Neural cell (in vitro differentiated cells): ENCODE measurements at regions not wholly inside any gene's neighbourhood (a gene's known extent, or its start where the extent isn't known, plus 50 kb on each side); places are given as distances from the start of the nearest gene placed in this dataset.

Experiments used
- H2AFZ ChIP-seq: fragments of 200-600, 300-800 bp; sonication (generic), shearing (Covaris generic); 2 replicates; pipeline ENCODE4 v1.6.0; 2014; ENCODE audit warnings: low read depth, mild to moderate bottlenecking, antibody characterized with exemption, low read length, moderate library complexity
- H3F3A ChIP-seq: fragments of 200-600 bp; shearing (Covaris generic); 2 replicates; pipeline ENCODE4 v1.6.1; 2016; ENCODE audit warnings: mild to moderate bottlenecking, moderate library complexity, mixed read lengths, antibody characterized with exemption, low read length; ENCODE audit not compliant: insufficient read depth, poor library complexity, severe bottlenecking
- H3K27ac ChIP-seq: fragments of 200-600, 300-800 bp; sonication (generic), shearing (Covaris generic); 2 replicates; pipeline ENCODE4 v1.5.1; 2014; ENCODE audit warnings: mild to moderate bottlenecking, low read length, moderate library complexity
- H3K27me3 ChIP-seq: fragments of 300-800, 200-600 bp; sonication (generic), shearing (Covaris generic); 2 replicates; pipeline ENCODE4 v1.6.0; 2014; ENCODE audit warnings: mild to moderate bottlenecking, low read depth, low read length, moderate library complexity; ENCODE audit not compliant: insufficient read depth
- H3K36me3 ChIP-seq: fragments of 300-800, 200-600 bp; sonication (generic), shearing (Covaris generic); 2 replicates; pipeline ENCODE4 v1.5.1; 2014; ENCODE audit warnings: mild to moderate bottlenecking, antibody characterized with exemption, low read length, moderate library complexity; ENCODE audit not compliant: insufficient read depth
- H3K4me2 ChIP-seq: fragments of 300-800, 200-600 bp; sonication (generic), shearing (Covaris generic); 2 replicates; pipeline ENCODE4 v1.6.0; 2014; ENCODE audit warnings: mild to moderate bottlenecking, low read length
- H3K4me3 ChIP-seq: fragments of 300-800, 200-600 bp; sonication (generic), shearing (Covaris generic); 2 replicates; pipeline ENCODE4 v1.5.1; 2014; ENCODE audit warnings: mild to moderate bottlenecking, low read length, moderate library complexity
- H3K79me2 ChIP-seq: fragments of 200-600 bp; shearing (Covaris generic); replicated peaks from 2 replicates; pipeline ENCODE4 v1.6.0; 2014; ENCODE audit warnings: mild to moderate bottlenecking, low read length, moderate library complexity; ENCODE audit not compliant: insufficient read depth
- H3K9ac ChIP-seq: fragments of 300-800, 200-600 bp; sonication (generic), shearing (Covaris generic); 2 replicates; pipeline ENCODE4 v1.6.1; 2016; ENCODE audit warnings: mild to moderate bottlenecking, low read length, mixed read lengths
- H3K9me2 ChIP-seq: fragments of 200-600 bp; shearing (Covaris generic); 2 replicates; pipeline ENCODE4 v1.6.1; 2016; ENCODE audit warnings: mild to moderate bottlenecking, low read length, mixed read lengths; ENCODE audit not compliant: insufficient read depth
- H3K9me3 ChIP-seq: fragments of 200-600, 300-800 bp; sonication (generic), shearing (Covaris generic); 2 replicates; pipeline ENCODE4 v1.6.1; 2016; ENCODE audit warnings: mild to moderate bottlenecking, mixed run types, low read length, moderate library complexity, mixed read lengths
- H4K20me1 ChIP-seq: fragments of 200-600 bp; shearing (Covaris generic); 2 replicates; pipeline ENCODE4 v1.6.1; 2016; ENCODE audit warnings: mild to moderate bottlenecking, mixed run types; ENCODE audit not compliant: insufficient read depth
- CTCF ChIP-seq: fragments of 450-650 bp; IDR thresholded peaks from 2 replicates; pipeline ENCODE4 v1.5.1; 2014; ENCODE audit warnings: antibody characterized with exemption, mild to moderate bottlenecking, moderate library complexity; ENCODE audit not compliant: poor library complexity, severe bottlenecking
- EZH2 ChIP-seq: fragments of 200-600, 300-800 bp; shearing (Covaris generic), sonication (generic); IDR thresholded peaks from 2 replicates; pipeline ENCODE4 v1.6.1; 2014; ENCODE audit warnings: antibody characterized with exemption, low read length, borderline replicate concordance, mild to moderate bottlenecking; ENCODE audit not compliant: insufficient read depth, poor library complexity, severe bottlenecking
- MXI1 ChIP-seq: fragments of 450-650 bp; conservative IDR thresholded peaks from 2 replicates; pipeline ENCODE4 v1.6.1; 2014; ENCODE audit warnings: antibody characterized with exemption, mild to moderate bottlenecking; ENCODE audit not compliant: poor library complexity, severe bottlenecking
- POLR2AphosphoS5 ChIP-seq: IDR thresholded peaks from 2 replicates; pipeline ENCODE4 v1.6.1; 2012
- RAD21 ChIP-seq: fragments of 450-650 bp; conservative IDR thresholded peaks from 2 replicates; pipeline ENCODE4 v1.6.1; 2014; ENCODE audit warnings: antibody characterized with exemption, mild to moderate bottlenecking, moderate library complexity
- REST ChIP-seq: IDR thresholded peaks from 2 replicates; pipeline ENCODE4 v1.6.1; 2012; ENCODE audit warnings: borderline replicate concordance
- SMC3 ChIP-seq: fragments of 450-650 bp; conservative IDR thresholded peaks from 2 replicates; pipeline ENCODE4 v1.6.1; 2014; ENCODE audit warnings: antibody characterized with exemption, mild to moderate bottlenecking, moderate library complexity; ENCODE audit not compliant: poor library complexity

- H3K9ac ChIP-seq = no peak overlapping the region
- H2AFZ ChIP-seq = no peak overlapping the region
Observed at GRCh38 chr11:91872243-91872642, 352.4 kb upstream of the FAT3 start.

GRCh38 chr11:91871791-91872190 is 352.8 kb upstream of the FAT3 start:
- Histone ChIP-seq H3K27me3 (no peaks in the 10 kb centered on the region), H3K79me2 (no peaks in the 10 kb centered on the region), H2AFZ (no peak overlapping the region), H3K27ac (no peak overlapping the region), H4K20me1 (no peaks in the 10 kb centered on the region), H3K4me3 (no peak overlapping the region), H3K9me2 (no peaks in the 10 kb centered on the region), H3K4me2 (no peak overlapping the region), H3K36me3 (no peaks in the 10 kb centered on the region), H3F3A (no peaks in the 10 kb centered on the region), H3K9ac (no peak overlapping the region), H3K9me3 (no peaks in the 10 kb centered on the region)
- TF ChIP-seq EZH2 = no peak
- no peak for TF ChIP-seq SMC3
- TF ChIP-seq POLR2AphosphoS5 = no peak
- no peak for TF ChIP-seq REST

More at GRCh38 chr11:91872243-91872642, 352.4 kb upstream of the FAT3 start:
- H3F3A ChIP-seq = no peaks in the 10 kb centered on the region
- H3K36me3 ChIP-seq = no peaks in the 10 kb centered on the region
- TF ChIP-seq MXI1 (no peak), CTCF (no peak), RAD21 (no peak), REST (no peak)
- H3K4me3 ChIP-seq = no peak overlapping the region
- H3K4me2 ChIP-seq = no peak overlapping the region
- H3K27ac ChIP-seq = no peak overlapping the region
- no peaks in the 10 kb centered on the region for H3K27me3 ChIP-seq
- H3K79me2 ChIP-seq = no peaks in the 10 kb centered on the region
- H4K20me1 ChIP-seq = no peaks in the 10 kb centered on the region
- no peaks in the 10 kb centered on the region for H3K9me3 ChIP-seq
- no peaks in the 10 kb centered on the region for H3K9me2 ChIP-seq
